B cell (primary cell): ENCODE measurements at regions not wholly inside any gene's neighbourhood (a gene's known extent, or its start where the extent isn't known, plus 50 kb on each side); places are given as distances from the start of the nearest gene placed in this dataset.

Experiments used
- ATAC-seq: fragments of 200-7000 bp; cut with Tn5 transposase; one replicate; pipeline ENCODE4 v1.10.0; 2021; ENCODE audit warnings: low read depth, mild to moderate bottlenecking, moderate number of reproducible peaks, moderate library complexity
- CTCF ChIA-PET: fragments of 350-600 bp; sonication (Branson Sonifier 250); formaldehyde crosslinking; loops from one replicate; lab custom pipeline; 2021; ENCODE audit warnings: antibody characterized with exemption, inconsistent platforms; lab: Charles Lee
- POLR2A ChIA-PET: fragments of 350-600 bp; sonication (Branson Sonifier 250); formaldehyde crosslinking; loops from one replicate; lab custom pipeline; 2021; ENCODE audit warnings: antibody characterized with exemption; lab: Charles Lee
- DNase-seq: peaks from one replicate; pipeline ENCODE4 v3.0.0; 2013
- H2AFZ ChIP-seq: 2 replicates; pipeline ENCODE4 v1.6.1; 2012; ENCODE audit warnings: mild to moderate bottlenecking, low read depth, low read length; ENCODE audit not compliant: insufficient read depth, poor library complexity, severe bottlenecking
- H3K27ac ChIP-seq, 2 donors: 1 replicate in 1 of 2; 2 replicates in 1 of 2; pipeline ENCODE4 v1.5.1; 2012 to 2013; ENCODE audit warnings: low read length in 2 of 2, mild to moderate bottlenecking in 2 of 2, moderate library complexity in 1 of 2
- H3K27me3 ChIP-seq, 4 experiments: fragments of 200-600 bp in 1 of 4; sonication (generic) in 1 of 4; replicated peaks in 1 of 4; 1 replicate in 2 of 4; 2 replicates in 2 of 4; pipeline versions ENCODE4 v1.6.1 to v1.7.0; 2013 to 2016; ENCODE audit warnings: low read length in 3 of 4, mild to moderate bottlenecking in 2 of 4, mixed read lengths in 1 of 4, moderate library complexity in 1 of 4; ENCODE audit not compliant: insufficient read depth in 4 of 4, control insufficient read depth in 3 of 4; ENCODE audit errors: control extremely low read depth in 1 of 4
- H3K36me3 ChIP-seq, 2 experiments: replicated peaks in 1 of 2; 1 replicate in 1 of 2; 2 replicates in 1 of 2; pipeline versions ENCODE4 v1.6.1 to v1.7.1; 2013; ENCODE audit warnings: low read length in 1 of 2; ENCODE audit not compliant: insufficient read depth in 2 of 2, control insufficient read depth in 1 of 2; ENCODE audit errors: control extremely low read depth in 1 of 2, extremely low read depth in 1 of 2
- H3K4me1 ChIP-seq, 2 donors: fragments of 200-600 bp in 1 of 2; sonication (generic) in 1 of 2; 1 replicate in 1 of 2; 2 replicates in 1 of 2; pipeline versions ENCODE4 v1.5.1 to v1.6.1; 2013 to 2017; ENCODE audit warnings: low read length in 2 of 2; ENCODE audit not compliant: control insufficient read depth in 2 of 2, insufficient read depth in 2 of 2
- H3K4me2 ChIP-seq: replicated peaks from 2 replicates; pipeline ENCODE3; 2012; ENCODE audit warnings: mild to moderate bottlenecking, low read depth, low read length; ENCODE audit not compliant: poor library complexity, severe bottlenecking
- H3K4me3 ChIP-seq, 5 experiments: fragments of 200-600 bp in 1 of 5; sonication (generic) in 1 of 5; 1 replicate in 3 of 5; 2 replicates in 2 of 5; pipeline versions ENCODE4 v1.5.1 to v1.7.0; 2011 to 2016; ENCODE audit warnings: low read length in 4 of 5, mild to moderate bottlenecking in 4 of 5, low read depth in 2 of 5, control low read depth in 1 of 5, moderate library complexity in 1 of 5; ENCODE audit not compliant: insufficient read depth in 1 of 5; ENCODE audit errors: control extremely low read depth in 1 of 5, extremely low read depth in 1 of 5
- H3K79me2 ChIP-seq: fragments of 200-600 bp; sonication (generic); one replicate; pipeline ENCODE4 v1.6.0; 2016; ENCODE audit warnings: low read length; ENCODE audit not compliant: control insufficient read depth, insufficient read depth
- H3K9ac ChIP-seq: fragments of 200-600 bp; sonication (generic); 2 replicates; pipeline ENCODE4 v1.6.1; 2017; ENCODE audit warnings: mild to moderate bottlenecking, low read length, moderate library complexity
- H3K9me3 ChIP-seq, 3 donors: one replicate each; pipeline versions ENCODE4 v1.6.1 to v1.7.1; 2013; ENCODE audit warnings: low read length in 2 of 3; ENCODE audit not compliant: control insufficient read depth in 2 of 3, insufficient read depth in 1 of 3; ENCODE audit errors: control extremely low read depth in 1 of 3
- H4K20me1 ChIP-seq: 2 replicates; pipeline ENCODE4 v1.6.0; 2012; ENCODE audit warnings: mild to moderate bottlenecking, low read length; ENCODE audit not compliant: insufficient read depth, control insufficient read depth, poor library complexity, severe bottlenecking
- H3K27ac Mint-ChIP-seq: one replicate; pipeline ENCODE4 v1.8.0; 2021; ENCODE audit warnings: mixed read lengths
- H3K27me3 Mint-ChIP-seq: one replicate; pipeline ENCODE4 v1.8.0; 2021; ENCODE audit warnings: mixed read lengths
- H3K4me1 Mint-ChIP-seq: one replicate; pipeline ENCODE4 v1.8.0; 2021; ENCODE audit warnings: mixed read lengths
- H3K4me3 Mint-ChIP-seq: one replicate; pipeline ENCODE4 v1.8.0; 2021; ENCODE audit warnings: mixed read lengths
- H3K9me3 Mint-ChIP-seq: one replicate; pipeline ENCODE4 v1.8.0; 2022; ENCODE audit warnings: mixed read lengths; ENCODE audit not compliant: insufficient read depth
- EZH2 ChIP-seq: IDR thresholded peaks from 2 replicates; pipeline ENCODE4 v1.6.1; 2012; ENCODE audit warnings: borderline replicate concordance, low read depth, mild to moderate bottlenecking, moderate library complexity, low read length; ENCODE audit not compliant: insufficient read depth, poor library complexity, severe bottlenecking
- WGBS: methylation state at CpG from one replicate; pipeline ENCODE4 v1.1.5; 2013; ENCODE audit warnings: missing lambda C conversion rate; ENCODE audit not compliant: insufficient coverage; 5-methylcytosine and 5-hydroxymethylcytosine counted together
- intact Hi-C: fragments of 100-400 bp; cut with micrococcal nuclease; formaldehyde crosslinking; loops from one replicate; pipeline ENCODE4 v1.10.0; 2022
- TF ChIP-seq, protein P1 (sequence below): fragments of 200-600 bp; IDR thresholded peaks from one replicate; pipeline ENCODE4 v1.8.0; 2022; ENCODE audit warnings: antibody characterized with exemption, mild to moderate bottlenecking

DNA sequence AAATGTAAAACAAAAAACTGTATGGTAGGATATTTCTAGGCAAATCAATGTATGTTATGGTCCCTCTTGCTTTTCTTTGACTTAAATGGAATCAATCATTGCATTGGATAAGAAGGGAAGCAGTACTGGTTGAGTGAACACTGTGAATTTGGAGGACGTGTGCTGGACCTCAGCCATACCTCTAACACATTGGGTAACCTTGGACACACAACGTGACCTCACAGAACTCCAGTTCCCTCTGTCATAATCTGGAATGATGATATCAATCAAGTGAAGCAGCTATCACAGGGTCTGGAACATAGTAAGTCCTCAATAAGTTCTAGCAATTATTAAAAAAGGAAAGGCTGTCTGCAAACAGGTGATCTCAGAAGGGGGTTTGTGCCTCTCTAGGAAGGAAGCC, 474.9 kb upstream of the TCF4 start:
- Histone ChIP-seq H2AFZ (no peak overlapping the region), H3K4me2 (no peak overlapping the region), H4K20me1 (no peaks in the 10 kb centered on the region), H3K4me1 (no peaks in the 10 kb centered on the region), H3K79me2 (no peaks in the 10 kb centered on the region), H3K9ac (no peak overlapping the region), H3K4me3 (no peak overlapping the region), H3K36me3 (no peaks in the 10 kb centered on the region), H3K9me3 (peaks cover 0 to 1% (median 0%) of the 10 kb centered on the region in 3 donors), H3K27me3 (no peaks in the 10 kb centered on the region), H3K27ac (no peak overlapping the region)
- intact Hi-C loops, result no loop called here
- Mint-ChIP-seq H3K4me3 (no peak overlapping the region), H3K27ac (no peak overlapping the region), H3K27me3 (no peaks in the 10 kb centered on the region), H3K9me3 (no peaks in the 10 kb centered on the region), H3K4me1 (no peaks in the 10 kb centered on the region)
- no peak for TF ChIP-seq EZH2
- TF ChIP-seq, protein P1, sequence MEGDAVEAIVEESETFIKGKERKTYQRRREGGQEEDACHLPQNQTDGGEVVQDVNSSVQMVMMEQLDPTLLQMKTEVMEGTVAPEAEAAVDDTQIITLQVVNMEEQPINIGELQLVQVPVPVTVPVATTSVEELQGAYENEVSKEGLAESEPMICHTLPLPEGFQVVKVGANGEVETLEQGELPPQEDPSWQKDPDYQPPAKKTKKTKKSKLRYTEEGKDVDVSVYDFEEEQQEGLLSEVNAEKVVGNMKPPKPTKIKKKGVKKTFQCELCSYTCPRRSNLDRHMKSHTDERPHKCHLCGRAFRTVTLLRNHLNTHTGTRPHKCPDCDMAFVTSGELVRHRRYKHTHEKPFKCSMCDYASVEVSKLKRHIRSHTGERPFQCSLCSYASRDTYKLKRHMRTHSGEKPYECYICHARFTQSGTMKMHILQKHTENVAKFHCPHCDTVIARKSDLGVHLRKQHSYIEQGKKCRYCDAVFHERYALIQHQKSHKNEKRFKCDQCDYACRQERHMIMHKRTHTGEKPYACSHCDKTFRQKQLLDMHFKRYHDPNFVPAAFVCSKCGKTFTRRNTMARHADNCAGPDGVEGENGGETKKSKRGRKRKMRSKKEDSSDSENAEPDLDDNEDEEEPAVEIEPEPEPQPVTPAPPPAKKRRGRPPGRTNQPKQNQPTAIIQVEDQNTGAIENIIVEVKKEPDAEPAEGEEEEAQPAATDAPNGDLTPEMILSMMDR, result no peak
- no CpG with 5 or more reads among the region's 2 CpGs for WGBS
- ChIA-PET CTCF (no interaction called here), POLR2A (no interaction called here)
- ATAC-seq, result no peak
- DNase-seq, result no peak

DNA sequence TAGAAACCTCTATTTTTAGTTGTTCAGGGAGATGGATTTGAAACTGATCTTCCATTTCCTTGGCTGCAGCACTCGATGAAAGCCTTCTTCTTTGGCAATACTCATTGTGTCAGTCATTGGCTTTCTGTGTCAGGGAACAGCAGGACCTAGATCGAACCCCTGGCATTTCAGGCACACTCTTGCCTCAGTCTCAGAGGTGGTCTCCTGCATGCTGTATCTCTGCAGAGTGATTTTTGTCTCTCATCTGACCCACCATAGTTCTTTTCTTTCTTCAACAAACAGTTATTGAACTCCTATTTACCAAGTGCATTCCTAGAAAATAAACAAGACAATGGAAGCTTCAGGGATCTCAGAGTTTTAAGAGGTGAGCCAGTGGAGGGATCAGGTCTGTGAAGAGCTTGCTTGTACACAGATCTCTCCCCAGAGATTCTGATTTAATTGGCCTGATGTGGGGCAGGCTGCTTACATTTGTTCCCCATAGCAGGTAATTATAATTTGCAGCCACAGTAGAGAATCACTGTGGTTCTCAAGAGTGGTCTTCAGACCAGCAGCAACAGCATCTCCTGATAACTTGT, 473.1 kb upstream of the TCF4 start:
- no peak overlapping the region for H3K4me2 ChIP-seq
- H3K4me1 ChIP-seq, result no peaks in the 10 kb centered on the region
- no peak overlapping the region for H3K9ac ChIP-seq
- TF ChIP-seq, protein P1, result no peak
- no peak for TF ChIP-seq EZH2
- H3K27ac ChIP-seq, result no peak overlapping the region
- H3K36me3 ChIP-seq, result no peaks in the 10 kb centered on the region
- CTCF ChIA-PET, result no interaction called here
- ATAC-seq (no peak), DNase-seq (no peak)
- H3K9me3 ChIP-seq, result peaks cover 0 to 3% (median 0%) of the 10 kb centered on the region in 3 donors
- no peaks in the 10 kb centered on the region for H3K27me3 ChIP-seq
- H3K9me3 Mint-ChIP-seq, result peaks cover 2% of the 10 kb centered on the region
- H2AFZ ChIP-seq, result no peak overlapping the region
- intact Hi-C loops, result no loop called here
- H3K4me3 ChIP-seq, result no peak overlapping the region
- WGBS, result 100% methylated on average over 1 of the region's 2 CpGs
- POLR2A ChIA-PET, result no interaction called here
- no peak overlapping the region for H3K27ac Mint-ChIP-seq
- H3K4me1 Mint-ChIP-seq, result no peaks in the 10 kb centered on the region
- no peak overlapping the region for H3K4me3 Mint-ChIP-seq
- H3K27me3 Mint-ChIP-seq, result no peaks in the 10 kb centered on the region
- no peaks in the 10 kb centered on the region for H4K20me1 ChIP-seq
- H3K79me2 ChIP-seq, result no peaks in the 10 kb centered on the region
